Cardiac muscle cell (in vitro differentiated cells and primary cell): ENCODE measurements at regions not wholly inside any gene's neighbourhood (a gene's known extent, or its start where the extent isn't known, plus 50 kb on each side); places are given as distances from the start of the nearest gene placed in this dataset.

Experiments used
- DNase-seq, 2 donors: peaks; one replicate each; pipeline versions ENCODE4 v3.0.0 to v3.0.0-alpha.2; 2010 to 2017; ENCODE audit warnings: low read depth in 1 of 2, low spot score in 1 of 2
- H3K27ac ChIP-seq: fragments of 200-600 bp; sonication (generic); 2 replicates; pipeline ENCODE4 v1.5.1; 2016
- H3K27me3 ChIP-seq: fragments of 200-600 bp; sonication (generic); 2 replicates; pipeline ENCODE4 v1.6.0; 2016; ENCODE audit warnings: control low read depth
- H3K36me3 ChIP-seq: fragments of 200-600 bp; sonication (generic); 2 replicates; pipeline ENCODE4 v1.5.1; 2016; ENCODE audit warnings: control low read depth
- H3K4me1 ChIP-seq: fragments of 200-600 bp; sonication (generic); 2 replicates; pipeline ENCODE4 v1.8.1; 2017; ENCODE audit warnings: low read depth, mild to moderate bottlenecking, mixed run types
- H3K4me3 ChIP-seq: fragments of 200-600 bp; sonication (generic); 2 replicates; pipeline ENCODE4 v1.5.1; 2016; ENCODE audit warnings: mild to moderate bottlenecking
- H3K9me3 ChIP-seq: fragments of 200-600 bp; sonication (generic); 2 replicates; pipeline ENCODE4 v1.5.1; 2017; ENCODE audit warnings: low read depth, mild to moderate bottlenecking, control low read depth
- TF ChIP-seq, protein P1 (sequence below): IDR thresholded peaks from 2 replicates; pipeline ENCODE4 v1.5.1; 2012; ENCODE audit warnings: low read depth, mild to moderate bottlenecking, low read length

GRCh38 chr13:99634672-99635071 lies 133.4 kb downstream of the TM9SF2 start:
- H3K27ac ChIP-seq, result no peak overlapping the region
- H3K4me1 ChIP-seq, result peaks cover 13% of the 10 kb centered on the region
- TF ChIP-seq, protein P1, sequence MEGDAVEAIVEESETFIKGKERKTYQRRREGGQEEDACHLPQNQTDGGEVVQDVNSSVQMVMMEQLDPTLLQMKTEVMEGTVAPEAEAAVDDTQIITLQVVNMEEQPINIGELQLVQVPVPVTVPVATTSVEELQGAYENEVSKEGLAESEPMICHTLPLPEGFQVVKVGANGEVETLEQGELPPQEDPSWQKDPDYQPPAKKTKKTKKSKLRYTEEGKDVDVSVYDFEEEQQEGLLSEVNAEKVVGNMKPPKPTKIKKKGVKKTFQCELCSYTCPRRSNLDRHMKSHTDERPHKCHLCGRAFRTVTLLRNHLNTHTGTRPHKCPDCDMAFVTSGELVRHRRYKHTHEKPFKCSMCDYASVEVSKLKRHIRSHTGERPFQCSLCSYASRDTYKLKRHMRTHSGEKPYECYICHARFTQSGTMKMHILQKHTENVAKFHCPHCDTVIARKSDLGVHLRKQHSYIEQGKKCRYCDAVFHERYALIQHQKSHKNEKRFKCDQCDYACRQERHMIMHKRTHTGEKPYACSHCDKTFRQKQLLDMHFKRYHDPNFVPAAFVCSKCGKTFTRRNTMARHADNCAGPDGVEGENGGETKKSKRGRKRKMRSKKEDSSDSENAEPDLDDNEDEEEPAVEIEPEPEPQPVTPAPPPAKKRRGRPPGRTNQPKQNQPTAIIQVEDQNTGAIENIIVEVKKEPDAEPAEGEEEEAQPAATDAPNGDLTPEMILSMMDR, result no peak

DNA sequence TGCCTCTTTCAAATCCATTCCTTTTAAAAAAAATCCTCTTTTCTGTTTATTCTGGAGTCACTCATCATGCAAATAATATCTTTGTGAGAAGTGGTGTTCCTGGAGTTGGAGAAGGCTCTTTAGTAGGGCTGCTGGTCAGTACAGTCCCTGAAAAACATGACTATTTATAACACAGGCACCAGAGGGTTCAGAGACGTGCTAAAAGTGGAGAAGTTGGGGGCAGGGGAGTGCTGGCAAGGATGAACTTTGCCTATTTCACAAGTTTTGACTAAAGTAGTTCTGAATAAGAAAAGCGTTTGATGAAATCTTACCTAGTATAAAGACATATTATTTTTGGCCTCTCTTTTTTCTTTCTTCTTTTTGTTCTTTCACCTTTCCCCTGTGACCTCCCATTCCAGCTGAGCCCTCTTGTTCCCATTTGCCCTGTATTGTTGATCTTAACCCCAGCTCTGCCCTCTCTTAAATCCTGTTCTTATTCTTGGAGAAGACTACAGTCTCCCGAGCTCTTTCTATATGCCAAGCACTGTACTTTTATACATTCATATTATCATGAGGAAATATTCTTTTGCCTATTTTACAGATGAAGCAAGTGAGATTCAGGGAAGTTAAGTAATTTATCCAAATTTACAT lies 129.1 kb downstream of the TM9SF2 start:
- peak overlapping the region; percentile 68 for H3K27ac ChIP-seq
- DNase-seq, result no peak
- H3K4me1 ChIP-seq, result peaks cover 40% of the 10 kb centered on the region
- no peaks in the 10 kb centered on the region for H3K9me3 ChIP-seq
- no peak overlapping the region for H3K4me3 ChIP-seq
- no peaks in the 10 kb centered on the region for H3K36me3 ChIP-seq
- TF ChIP-seq, protein P1, result no peak
- no peaks in the 10 kb centered on the region for H3K27me3 ChIP-seq

More at GRCh38 chr13:99634672-99635071, 133.4 kb downstream of the TM9SF2 start:
- Histone ChIP-seq H3K27me3 (no peaks in the 10 kb centered on the region), H3K36me3 (no peaks in the 10 kb centered on the region), H3K9me3 (no peaks in the 10 kb centered on the region), H3K4me3 (no peak overlapping the region)
- DNase-seq, result no peak

- TF ChIP-seq, protein P1, result no peak
- Histone ChIP-seq H3K9me3 (no peaks in the 10 kb centered on the region), H3K4me3 (no peak overlapping the region), H3K4me1 (peaks cover 40% of the 10 kb centered on the region), H3K36me3 (no peaks in the 10 kb centered on the region), H3K27ac (peak overlapping the region; percentile 68), H3K27me3 (no peaks in the 10 kb centered on the region)
- no peak for DNase-seq
Observed at GRCh38 chr13:99629641-99630040, 128.4 kb downstream of the TM9SF2 start.

DNA sequence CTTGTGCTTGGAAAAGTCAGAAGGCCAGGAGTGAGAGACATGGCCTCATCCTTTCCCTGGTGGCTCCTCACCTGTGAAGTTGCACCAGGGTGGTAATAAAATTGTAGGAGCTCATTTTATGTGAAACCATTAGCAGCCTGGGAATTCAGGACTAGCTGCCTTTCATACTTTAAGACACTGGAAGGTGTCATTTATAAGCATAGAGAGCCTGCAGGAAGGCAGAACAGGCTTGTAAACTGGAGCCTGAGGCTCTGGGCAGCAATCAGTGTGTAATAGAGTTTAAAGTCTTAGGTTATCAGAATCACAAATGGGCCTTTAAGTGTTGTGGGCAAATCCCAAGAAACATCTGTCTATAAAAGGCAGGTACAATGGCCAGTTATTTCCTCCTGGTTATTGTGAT lies 127.2 kb downstream of the TM9SF2 start:
- TF ChIP-seq, protein P1, result no peak
- no peak overlapping the region for H3K4me3 ChIP-seq
- H3K9me3 ChIP-seq, result no peaks in the 10 kb centered on the region
- no peaks in the 10 kb centered on the region for H3K36me3 ChIP-seq
- peaks cover 40% of the 10 kb centered on the region for H3K4me1 ChIP-seq
- no peak for DNase-seq
- H3K27ac ChIP-seq, result peak overlapping the region; percentile 68
- H3K27me3 ChIP-seq, result no peaks in the 10 kb centered on the region

DNA sequence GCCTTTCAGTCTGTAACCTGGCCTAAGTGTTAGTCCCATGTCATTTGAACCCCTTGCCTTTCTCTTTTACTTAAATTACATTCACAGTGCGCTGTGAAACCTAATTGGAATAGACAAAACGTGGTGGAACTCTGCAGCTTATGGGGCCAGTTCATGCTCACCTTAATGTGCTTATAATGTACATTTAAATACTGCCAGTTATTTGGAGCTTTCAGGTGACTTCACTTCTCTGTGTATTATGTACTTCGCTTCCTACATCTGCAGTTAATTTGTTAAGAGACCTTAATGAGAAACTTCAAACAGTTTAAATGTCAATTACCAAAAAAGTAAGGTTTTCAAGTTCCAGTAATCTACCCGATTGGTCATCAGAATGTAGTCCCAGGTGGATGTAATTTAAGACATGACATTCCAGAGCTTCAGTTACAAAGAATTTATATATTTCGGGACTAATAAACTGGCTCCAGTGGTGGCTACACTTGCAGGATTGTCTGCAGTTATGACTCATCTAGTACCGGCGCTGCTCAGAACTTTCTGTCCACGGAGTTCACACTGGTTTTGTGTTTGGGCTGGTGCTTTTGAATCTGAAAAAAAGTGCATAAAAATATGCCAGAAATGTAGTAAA lies 125.3 kb downstream of the TM9SF2 start:
- Histone ChIP-seq H3K4me3 (no peak overlapping the region), H3K27ac (no peak overlapping the region), H3K9me3 (no peaks in the 10 kb centered on the region), H3K36me3 (no peaks in the 10 kb centered on the region), H3K27me3 (no peaks in the 10 kb centered on the region), H3K4me1 (peaks cover 40% of the 10 kb centered on the region)
- TF ChIP-seq, protein P1, result no peak
- peak in 1 of 2 donors; percentile 50 for DNase-seq
